K562 (cell line): ENCODE measurements at regions not wholly inside any gene's neighbourhood (a gene's known extent, or its start where the extent isn't known, plus 50 kb on each side); places are given as distances from the start of the nearest gene placed in this dataset.
A peak's percentile ranks its signal among the peaks of the same experiment; 100 is the strongest.

Experiments
- BRF1 ChIP-seq: IDR thresholded peaks from 3 replicates; pipeline ENCODE4 v1.6.1; 2011; ENCODE audit warnings: borderline replicate concordance, mild to moderate bottlenecking; ENCODE audit not compliant: insufficient read length; ENCODE audit errors: extremely low read depth
- CCNT2 ChIP-seq: IDR thresholded peaks from 2 replicates; pipeline ENCODE4 v1.6.1; 2011; ENCODE audit warnings: borderline replicate concordance, low read depth, mild to moderate bottlenecking, moderate library complexity, mixed read lengths, low read length; ENCODE audit not compliant: insufficient read length; ENCODE audit errors: extremely low read depth
- CREB3 ChIP-seq: fragments of 450-650 bp; conservative IDR thresholded peaks from 2 replicates; pipeline ENCODE4 v1.6.1; 2016; ENCODE audit warnings: missing genetic modification characterization, low read depth, mild to moderate bottlenecking, missing compliant biosample characterization, moderate library complexity
- EP300 ChIP-seq: IDR thresholded peaks from 2 replicates; pipeline ENCODE4 v1.6.1; 2012; ENCODE audit warnings: low read length, improper control_type of control experiment
- JUND ChIP-seq, 2 experiments: IDR thresholded peaks; 2 replicates in 1 of 2; 3 replicates in 1 of 2; pipeline ENCODE4 v1.6.1; 2011; ENCODE audit warnings: borderline replicate concordance in 2 of 2, low read depth in 2 of 2, low read length in 2 of 2, improper control_type of control experiment in 1 of 2, missing biosample characterization in 1 of 2, missing genetic modification characterization in 1 of 2, missing genetic modification reagents in 1 of 2
- KDM4B ChIP-seq, 2 experiments: fragments of 450-650 bp in 1 of 2; sonication (generic) in 1 of 2; IDR thresholded peaks; 2 replicates each; pipeline ENCODE4 v1.6.1; 2016 to 2017; ENCODE audit warnings: borderline replicate concordance in 2 of 2, antibody characterized with exemption in 1 of 2, low read depth in 1 of 2, mild to moderate bottlenecking in 1 of 2
- MYC ChIP-seq, 2 experiments: fragments of 250-450 bp in 1 of 2; sonication (Bioruptor Pico) in 1 of 2; IDR thresholded peaks; 2 replicates each; pipeline versions ENCODE4 v1.5.1 to v1.6.1; 2012 to 2021; ENCODE audit warnings: low read depth in 2 of 2, borderline replicate concordance in 1 of 2, improper control_type of control experiment in 1 of 2, low read length in 1 of 2, mild to moderate bottlenecking in 1 of 2, moderate library complexity in 1 of 2
- NCOA6 ChIP-seq: fragments of 450-650 bp; IDR thresholded peaks from 2 replicates; pipeline ENCODE4 v1.6.1; 2017; ENCODE audit warnings: mild to moderate bottlenecking
- PRPF4 ChIP-seq: fragments of 200-400 bp; formaldehyde crosslinking; IDR thresholded peaks from one replicate; pipeline ENCODE4 v1.6.1; 2017; ENCODE audit warnings: low read length, low read depth, mild to moderate bottlenecking; ENCODE audit not compliant: insufficient read depth, poor library complexity, severe bottlenecking
- STAT6 ChIP-seq: sonication (generic); formaldehyde crosslinking; IDR thresholded peaks from 2 replicates; pipeline ENCODE4 v1.8.1; 2023; ENCODE audit warnings: mild to moderate bottlenecking, missing genetic modification reagents
- TBP ChIP-seq: optimal IDR thresholded peaks from 2 replicates; pipeline ENCODE3; 2011; ENCODE audit warnings: low read depth, low read length, improper control_type of control experiment
- TCFL5 ChIP-seq: fragments of 250-450 bp; sonication (Bioruptor Pico); conservative IDR thresholded peaks from 2 replicates; pipeline ENCODE4 v1.6.1; 2021; ENCODE audit warnings: mild to moderate bottlenecking, moderate library complexity, matching md5 sums
- TFE3 ChIP-seq: fragments of 450-650 bp; formaldehyde crosslinking; IDR thresholded peaks from 2 replicates; pipeline ENCODE4 v1.4.0; 2020; ENCODE audit warnings: mild to moderate bottlenecking, mixed read lengths
- ZNF3 ChIP-seq: fragments of 250-450 bp; sonication (Bioruptor Pico); IDR thresholded peaks from 2 replicates; pipeline ENCODE4 v1.5.0; 2021; ENCODE audit warnings: mild to moderate bottlenecking, moderate library complexity
- TF ChIP-seq, protein P1 (sequence below): sonication (generic); formaldehyde crosslinking; IDR thresholded peaks from 2 replicates; pipeline ENCODE4 v1.8.1; 2023; ENCODE audit warnings: mild to moderate bottlenecking, missing genetic modification reagents
- TF ChIP-seq, protein P2 (sequence below): sonication (generic); formaldehyde crosslinking; IDR thresholded peaks from 2 replicates; pipeline ENCODE4 v1.8.0; 2022; ENCODE audit warnings: mild to moderate bottlenecking, missing genetic modification reagents

DNA sequence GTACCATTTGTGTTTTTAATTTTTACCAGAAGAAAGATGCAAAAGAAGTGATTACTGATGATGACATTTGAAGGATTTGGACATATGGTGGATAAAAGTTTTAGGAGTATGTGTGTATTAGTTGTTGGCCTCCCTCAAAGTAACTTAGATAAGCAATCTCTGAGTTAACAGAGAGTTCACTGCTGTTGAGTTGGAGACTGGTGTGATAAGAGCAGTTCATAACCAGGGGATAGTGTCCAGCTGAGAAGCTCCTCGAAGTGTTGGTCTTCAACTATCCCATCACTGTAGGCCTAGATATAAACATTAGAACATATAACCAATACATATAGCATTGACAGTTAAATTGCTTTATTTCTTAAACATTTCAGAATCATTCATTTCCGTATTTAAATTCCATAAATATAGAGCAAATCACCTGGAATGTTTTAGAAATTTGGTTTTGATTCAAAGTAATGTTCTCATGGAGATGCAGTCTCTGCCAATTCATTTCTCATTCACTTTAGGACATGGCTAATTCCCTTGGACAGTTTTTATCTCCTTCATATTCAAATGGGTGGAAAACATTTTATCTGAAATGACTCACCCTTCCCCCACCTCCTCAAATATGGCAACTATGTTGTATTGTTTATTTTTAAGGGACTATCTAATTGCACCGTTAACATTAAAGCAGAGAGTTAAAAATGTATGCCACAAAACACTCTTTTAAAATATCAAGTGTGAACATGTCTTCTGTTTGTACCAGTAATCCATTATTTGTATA, 136.8 kb upstream of the SLC4A4 start (continued):
- TF ChIP-seq PRPF4 (no peak), STAT6 (CRISPR knock-in tag) (no peak), ZNF3 (no peak), MYC (IDR thresholded peaks at IDR 0.05; ENCODE audit: low read depth, low read length) (no peak), MYC (CRISPR knock-in tag; IDR thresholded peaks at IDR 0.05; ENCODE audit: borderline replicate concordance, low read depth) (no peak), NCOA6 (no peak), TBP (no peak), KDM4B (IDR thresholded peaks at IDR 0.05; ENCODE audit: borderline replicate concordance in 2 of 2, low read depth in 1 of 2) (no peak), CCNT2 (peak; percentile 16), TFE3 (CRISPR knock-in tag) (no peak), BRF1 (no peak), TCFL5 (no peak), JUND (IDR thresholded peaks at IDR 0.05; ENCODE audit: borderline replicate concordance, low read depth, low read length) (peak; percentile 50; the same call in 1 of the 2 replicates), JUND (tag; IDR thresholded peaks at IDR 0.05; ENCODE audit: borderline replicate concordance, low read depth, low read length) (no peak; the same call in 2 of the 3 replicates), CREB3 (tag) (no peak), EP300 (0 out of 2 replicates have a peak, but pooled peaks have one; percentile 31)
- TF ChIP-seq, protein P1, sequence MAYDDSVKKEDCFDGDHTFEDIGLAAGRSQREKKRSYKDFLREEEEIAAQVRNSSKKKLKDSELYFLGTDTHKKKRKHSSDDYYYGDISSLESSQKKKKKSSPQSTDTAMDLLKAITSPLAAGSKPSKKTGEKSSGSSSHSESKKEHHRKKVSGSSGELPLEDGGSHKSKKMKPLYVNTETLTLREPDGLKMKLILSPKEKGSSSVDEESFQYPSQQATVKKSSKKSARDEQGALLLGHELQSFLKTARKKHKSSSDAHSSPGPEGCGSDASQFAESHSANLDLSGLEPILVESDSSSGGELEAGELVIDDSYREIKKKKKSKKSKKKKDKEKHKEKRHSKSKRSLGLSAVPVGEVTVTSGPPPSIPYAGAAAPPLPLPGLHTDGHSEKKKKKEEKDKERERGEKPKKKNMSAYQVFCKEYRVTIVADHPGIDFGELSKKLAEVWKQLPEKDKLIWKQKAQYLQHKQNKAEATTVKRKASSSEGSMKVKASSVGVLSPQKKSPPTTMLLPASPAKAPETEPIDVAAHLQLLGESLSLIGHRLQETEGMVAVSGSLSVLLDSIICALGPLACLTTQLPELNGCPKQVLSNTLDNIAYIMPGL = no peak
- TF ChIP-seq, protein P2, sequence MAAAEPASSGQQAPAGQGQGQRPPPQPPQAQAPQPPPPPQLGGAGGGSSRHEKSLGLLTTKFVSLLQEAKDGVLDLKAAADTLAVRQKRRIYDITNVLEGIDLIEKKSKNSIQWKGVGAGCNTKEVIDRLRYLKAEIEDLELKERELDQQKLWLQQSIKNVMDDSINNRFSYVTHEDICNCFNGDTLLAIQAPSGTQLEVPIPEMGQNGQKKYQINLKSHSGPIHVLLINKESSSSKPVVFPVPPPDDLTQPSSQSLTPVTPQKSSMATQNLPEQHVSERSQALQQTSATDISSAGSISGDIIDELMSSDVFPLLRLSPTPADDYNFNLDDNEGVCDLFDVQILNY (CRISPR knock-in tag) = no peak
